CD4-positive, alpha-beta T cell (primary cell): ENCODE measurements at regions not wholly inside any gene's neighbourhood (a gene's known extent, or its start where the extent isn't known, plus 50 kb on each side); places are given as distances from the start of the nearest gene placed in this dataset.

ENCODE experiments used
- ATAC-seq: fragments of 200-7000 bp; cut with Tn5 transposase; one replicate; pipeline ENCODE4 v1.10.0; 2022; ENCODE audit warnings: mild to moderate bottlenecking; ENCODE audit not compliant: poor library complexity
- CTCF ChIA-PET: fragments of 350-600 bp; sonication (Branson Sonifier 250); formaldehyde crosslinking; loops from one replicate; lab custom pipeline; 2021; ENCODE audit warnings: antibody characterized with exemption, inconsistent platforms; lab: Charles Lee
- POLR2A ChIA-PET: fragments of 350-600 bp; sonication (Branson Sonifier 250); formaldehyde crosslinking; loops from one replicate; lab custom pipeline; 2021; ENCODE audit warnings: antibody characterized with exemption, inconsistent platforms; lab: Charles Lee
- DNase-seq, 14 experiments: peaks; one replicate each; pipeline ENCODE4 v3.0.0-alpha.2; 2013 to 2020; ENCODE audit warnings: mixed read lengths in 2 of 14
- H3K27ac ChIP-seq, 2 donors: one replicate each; pipeline versions ENCODE4 v1.5.1 to v1.7.0; 2013; ENCODE audit warnings: low read length in 2 of 2, low read depth in 1 of 2, mild to moderate bottlenecking in 1 of 2
- H3K27me3 ChIP-seq, 2 experiments: 1 replicate in 1 of 2; 2 replicates in 1 of 2; pipeline versions ENCODE4 v1.6.1 to v1.7.0; 2013; ENCODE audit warnings: low read length in 2 of 2, control low read depth in 1 of 2, mild to moderate bottlenecking in 1 of 2, moderate library complexity in 1 of 2; ENCODE audit not compliant: insufficient read depth in 2 of 2, control insufficient read depth in 1 of 2
- H3K36me3 ChIP-seq: one replicate; pipeline ENCODE4 v1.6.1; 2013; ENCODE audit warnings: low read length, control low read depth; ENCODE audit not compliant: insufficient read depth
- H3K4me1 ChIP-seq: one replicate; pipeline ENCODE4 v1.6.1; 2013; ENCODE audit warnings: low read length, control low read depth; ENCODE audit not compliant: insufficient read depth
- H3K4me3 ChIP-seq: one replicate; pipeline ENCODE4 v1.5.1; 2013; ENCODE audit warnings: mild to moderate bottlenecking, low read length, moderate library complexity
- H3K9me3 ChIP-seq, 2 experiments: 1 replicate in 1 of 2; 2 replicates in 1 of 2; pipeline versions ENCODE4 v1.6.1 to v1.7.0; 2013; ENCODE audit warnings: low read length in 2 of 2, mild to moderate bottlenecking in 2 of 2, control low read depth in 1 of 2, moderate library complexity in 1 of 2; ENCODE audit not compliant: control insufficient read depth in 1 of 2, insufficient read depth in 1 of 2
- H3K27ac Mint-ChIP-seq: one replicate; pipeline ENCODE4 v1.8.0; 2020; ENCODE audit warnings: mixed read lengths
- H3K27me3 Mint-ChIP-seq: one replicate; pipeline ENCODE4 v1.8.0; 2021; ENCODE audit warnings: mixed read lengths
- H3K36me3 Mint-ChIP-seq: one replicate; pipeline ENCODE4 v1.8.0; 2021; ENCODE audit warnings: low read depth, mixed read lengths
- H3K4me1 Mint-ChIP-seq: one replicate; pipeline ENCODE4 v1.8.0; 2021; ENCODE audit warnings: low read depth, mixed read lengths
- H3K4me3 Mint-ChIP-seq: one replicate; pipeline ENCODE4 v1.8.0; 2020; ENCODE audit warnings: mild to moderate bottlenecking, mixed read lengths
- H3K9me3 Mint-ChIP-seq: one replicate; pipeline ENCODE4 v1.8.0; 2020; ENCODE audit warnings: mixed read lengths
- intact Hi-C, 2 experiments: fragments of 100-400 bp; cut with DNase I in 1 of 2; cut with micrococcal nuclease in 1 of 2; formaldehyde crosslinking; loops; one replicate each; pipeline versions ENCODE4 v1.15.1 to v1.9.0; 2023 to 2025; cut with DNase I, micrococcal nuclease
- TF ChIP-seq, protein P1 (sequence below): fragments of 200-600 bp; IDR thresholded peaks from one replicate; pipeline ENCODE4 v1.8.0; 2022; ENCODE audit warnings: antibody characterized with exemption, mild to moderate bottlenecking

DNA sequence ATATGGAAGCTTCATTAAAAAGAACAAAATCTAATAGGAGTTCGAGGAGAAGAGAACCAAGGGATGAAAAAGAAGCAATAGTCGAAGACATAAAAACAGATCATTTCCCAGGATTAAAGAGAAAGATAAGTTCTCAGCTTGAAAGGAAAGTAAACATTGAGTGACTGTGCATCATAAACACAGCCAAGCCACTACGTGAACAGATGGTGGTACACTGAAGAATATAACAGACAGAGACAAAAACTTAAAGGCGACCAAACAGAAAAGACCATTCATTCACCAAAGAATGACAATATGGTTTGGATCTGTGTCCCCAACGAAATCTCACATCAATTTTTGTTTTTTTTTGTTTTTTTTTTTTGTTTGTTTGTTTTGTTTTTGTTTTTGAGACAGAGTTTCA, 210.8 kb upstream of the LINGO1 start:
- Mint-ChIP-seq H3K27me3 (peaks cover 56% of the 10 kb centered on the region), H3K9me3 (peaks cover 5% of the 10 kb centered on the region), H3K27ac (no peak overlapping the region), H3K36me3 (no peaks in the 10 kb centered on the region), H3K4me1 (no peaks in the 10 kb centered on the region), H3K4me3 (no peak overlapping the region)
- H3K27me3 ChIP-seq: peaks cover 14 to 21% of the 10 kb centered on the region in 2 experiments
- no peaks in the 10 kb centered on the region for H3K4me1 ChIP-seq
- ChIA-PET CTCF (no interaction called here), POLR2A (no interaction called here)
- intact Hi-C loops: no loop called here
- ATAC-seq: no peak
- TF ChIP-seq, protein P1, sequence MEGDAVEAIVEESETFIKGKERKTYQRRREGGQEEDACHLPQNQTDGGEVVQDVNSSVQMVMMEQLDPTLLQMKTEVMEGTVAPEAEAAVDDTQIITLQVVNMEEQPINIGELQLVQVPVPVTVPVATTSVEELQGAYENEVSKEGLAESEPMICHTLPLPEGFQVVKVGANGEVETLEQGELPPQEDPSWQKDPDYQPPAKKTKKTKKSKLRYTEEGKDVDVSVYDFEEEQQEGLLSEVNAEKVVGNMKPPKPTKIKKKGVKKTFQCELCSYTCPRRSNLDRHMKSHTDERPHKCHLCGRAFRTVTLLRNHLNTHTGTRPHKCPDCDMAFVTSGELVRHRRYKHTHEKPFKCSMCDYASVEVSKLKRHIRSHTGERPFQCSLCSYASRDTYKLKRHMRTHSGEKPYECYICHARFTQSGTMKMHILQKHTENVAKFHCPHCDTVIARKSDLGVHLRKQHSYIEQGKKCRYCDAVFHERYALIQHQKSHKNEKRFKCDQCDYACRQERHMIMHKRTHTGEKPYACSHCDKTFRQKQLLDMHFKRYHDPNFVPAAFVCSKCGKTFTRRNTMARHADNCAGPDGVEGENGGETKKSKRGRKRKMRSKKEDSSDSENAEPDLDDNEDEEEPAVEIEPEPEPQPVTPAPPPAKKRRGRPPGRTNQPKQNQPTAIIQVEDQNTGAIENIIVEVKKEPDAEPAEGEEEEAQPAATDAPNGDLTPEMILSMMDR: no peak
- DNase-seq: no peak
- no peaks in the 10 kb centered on the region for H3K36me3 ChIP-seq
- no peak overlapping the region for H3K4me3 ChIP-seq
- H3K27ac ChIP-seq: no peak overlapping the region
- peaks cover 3 to 9% of the 10 kb centered on the region in 2 experiments for H3K9me3 ChIP-seq

DNA sequence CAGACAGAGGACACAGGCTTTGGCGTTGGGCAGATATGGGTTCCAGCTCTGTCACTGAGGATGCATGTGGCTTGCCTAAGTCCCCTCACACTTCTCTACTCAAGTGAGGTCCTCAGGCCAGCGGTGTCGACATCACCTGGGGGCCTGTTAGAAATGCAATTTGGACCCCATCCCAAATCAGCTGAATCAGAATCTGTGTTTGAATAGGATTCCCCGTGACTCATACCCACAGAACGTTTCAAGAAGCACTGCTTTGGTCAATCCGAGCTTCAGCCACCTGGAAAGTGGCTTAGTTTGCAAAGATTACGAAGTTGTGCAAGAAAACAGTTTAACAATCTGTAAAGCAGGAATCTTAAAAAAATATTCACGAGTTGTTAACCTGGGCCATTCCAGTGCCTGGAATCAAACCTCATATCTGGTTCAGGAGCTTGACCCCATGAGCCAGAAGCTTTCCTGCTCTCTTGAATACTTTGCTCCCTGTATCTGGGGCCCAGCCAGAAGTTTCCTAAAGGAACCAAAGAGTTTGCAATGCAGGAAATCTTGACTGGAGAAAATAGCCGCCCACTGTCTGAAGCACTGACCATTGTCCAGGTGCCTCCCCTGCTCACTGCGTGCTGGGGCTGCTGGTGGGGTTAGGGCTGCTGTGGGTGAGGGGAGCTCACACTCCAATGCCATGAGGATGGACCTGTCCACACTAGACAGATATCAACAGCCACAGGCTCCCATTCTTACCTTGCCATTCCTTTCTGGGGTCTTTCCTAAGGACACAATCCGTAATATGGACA, 208.5 kb upstream of the LINGO1 start:
- no peak overlapping the region for H3K4me3 Mint-ChIP-seq
- intact Hi-C loops: no loop called here
- DNase-seq (no peak), ATAC-seq (no peak)
- no peak overlapping the region for H3K27ac ChIP-seq
- H3K9me3 ChIP-seq: peaks cover 3 to 9% of the 10 kb centered on the region in 2 experiments
- ChIA-PET POLR2A (no interaction called here), CTCF (no interaction called here)
- peaks cover 44% of the 10 kb centered on the region for H3K27me3 Mint-ChIP-seq
- no peaks in the 10 kb centered on the region for H3K36me3 ChIP-seq
- H3K27ac Mint-ChIP-seq: no peak overlapping the region
- H3K4me1 Mint-ChIP-seq: no peaks in the 10 kb centered on the region
- H3K27me3 ChIP-seq: peaks cover 14 to 18% of the 10 kb centered on the region in 2 experiments
- H3K4me1 ChIP-seq: no peaks in the 10 kb centered on the region
- H3K9me3 Mint-ChIP-seq: peaks cover 3% of the 10 kb centered on the region
- TF ChIP-seq, protein P1: no peak
- H3K36me3 Mint-ChIP-seq: no peaks in the 10 kb centered on the region
- H3K4me3 ChIP-seq: no peak overlapping the region

DNA sequence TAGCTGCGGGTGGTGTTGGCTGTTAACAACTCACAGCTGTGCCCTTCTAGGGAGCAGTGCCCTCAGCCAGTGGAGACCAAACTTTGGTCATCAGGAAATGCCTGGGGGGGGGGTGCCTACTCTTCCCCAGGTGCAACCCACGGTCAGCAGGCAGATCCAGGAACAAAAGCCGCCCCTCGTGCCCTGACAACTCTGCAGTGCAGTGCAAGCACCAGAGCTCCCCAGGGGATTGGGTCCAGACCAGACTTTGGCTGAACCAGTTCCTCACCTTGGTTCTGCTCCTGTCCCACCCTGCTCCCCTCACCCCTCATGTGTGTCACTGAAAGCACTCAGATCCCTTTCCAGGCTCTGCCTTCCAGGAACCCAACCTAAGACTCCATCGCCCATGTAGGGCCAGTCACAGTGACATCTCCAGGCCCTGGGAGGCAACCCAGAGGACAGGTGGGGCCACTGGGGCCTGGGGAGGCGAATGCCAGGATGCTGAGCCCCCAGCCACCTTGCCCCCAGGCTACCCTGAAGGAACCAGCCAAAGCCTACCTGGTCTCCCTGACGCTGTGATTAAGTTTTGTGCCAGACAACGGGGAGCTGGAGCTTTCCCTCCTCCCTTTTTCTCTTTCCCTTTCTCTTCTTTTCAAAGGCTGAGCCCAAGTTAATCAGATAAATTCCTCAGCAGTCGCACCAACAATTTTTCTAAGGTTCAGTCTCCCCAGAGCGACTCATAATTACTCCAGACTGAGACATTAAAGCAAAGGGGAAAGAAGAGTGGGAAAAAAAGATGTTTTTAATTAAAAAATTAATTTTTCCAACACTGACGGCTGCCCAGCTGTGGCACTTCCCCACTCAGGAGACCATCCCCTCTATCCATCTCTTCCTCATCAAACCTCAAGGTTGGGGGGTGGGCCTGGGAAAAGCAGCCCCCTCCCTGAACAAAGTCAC, 207.5 kb upstream of the LINGO1 start:
- Histone ChIP-seq H3K27me3 (peaks cover 10 to 18% of the 10 kb centered on the region in 2 experiments), H3K36me3 (no peaks in the 10 kb centered on the region), H3K4me1 (no peaks in the 10 kb centered on the region), H3K4me3 (no peak overlapping the region), H3K9me3 (peaks cover 3 to 4% of the 10 kb centered on the region in 2 experiments), H3K27ac (no peak overlapping the region)
- ChIA-PET POLR2A (no interaction called here), CTCF (no interaction called here)
- Mint-ChIP-seq H3K9me3 (peaks cover 3% of the 10 kb centered on the region), H3K36me3 (no peaks in the 10 kb centered on the region), H3K27ac (no peak overlapping the region), H3K4me1 (no peaks in the 10 kb centered on the region), H3K4me3 (no peak overlapping the region), H3K27me3 (peaks cover 39% of the 10 kb centered on the region)
- DNase-seq (no peak), ATAC-seq (no peak)
- TF ChIP-seq, protein P1: no peak
- intact Hi-C loops: no loop called here
